Islet of Langerhans (tissue), 1 donor: ENCODE measurements at regions not wholly inside any gene's neighbourhood (a gene's known extent, or its start where the extent isn't known, plus 50 kb on each side); places are given as distances from the start of the nearest gene placed in this dataset.

ENCODE experiments used
- FAIRE-seq: peaks from one replicate; lab custom pipeline; 2011; peaks lifted over from hg19 to GRCh38; lab: Jason Lieb, UNC

DNA sequence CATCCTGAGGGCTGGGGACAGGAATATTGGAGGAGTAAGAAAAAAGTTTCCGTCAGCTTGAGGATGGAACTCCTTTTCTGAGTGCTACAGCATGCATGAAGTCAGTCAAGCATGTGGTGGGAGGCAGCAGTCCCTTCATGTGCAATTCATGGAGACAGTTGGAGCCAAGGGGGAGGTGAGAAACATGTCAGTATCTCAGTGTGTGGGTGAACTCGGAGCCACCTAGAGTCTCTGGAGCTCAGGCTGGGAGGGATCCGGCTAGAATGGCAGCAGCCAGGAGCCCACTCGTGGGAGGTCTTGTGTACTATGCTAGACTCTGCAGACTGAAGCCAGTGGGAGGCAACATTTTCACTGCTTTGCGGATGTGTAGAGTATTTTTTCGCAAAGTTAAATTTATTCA, 60.3 kb downstream of the AVPR1A start:
- no peak for FAIRE-seq

DNA sequence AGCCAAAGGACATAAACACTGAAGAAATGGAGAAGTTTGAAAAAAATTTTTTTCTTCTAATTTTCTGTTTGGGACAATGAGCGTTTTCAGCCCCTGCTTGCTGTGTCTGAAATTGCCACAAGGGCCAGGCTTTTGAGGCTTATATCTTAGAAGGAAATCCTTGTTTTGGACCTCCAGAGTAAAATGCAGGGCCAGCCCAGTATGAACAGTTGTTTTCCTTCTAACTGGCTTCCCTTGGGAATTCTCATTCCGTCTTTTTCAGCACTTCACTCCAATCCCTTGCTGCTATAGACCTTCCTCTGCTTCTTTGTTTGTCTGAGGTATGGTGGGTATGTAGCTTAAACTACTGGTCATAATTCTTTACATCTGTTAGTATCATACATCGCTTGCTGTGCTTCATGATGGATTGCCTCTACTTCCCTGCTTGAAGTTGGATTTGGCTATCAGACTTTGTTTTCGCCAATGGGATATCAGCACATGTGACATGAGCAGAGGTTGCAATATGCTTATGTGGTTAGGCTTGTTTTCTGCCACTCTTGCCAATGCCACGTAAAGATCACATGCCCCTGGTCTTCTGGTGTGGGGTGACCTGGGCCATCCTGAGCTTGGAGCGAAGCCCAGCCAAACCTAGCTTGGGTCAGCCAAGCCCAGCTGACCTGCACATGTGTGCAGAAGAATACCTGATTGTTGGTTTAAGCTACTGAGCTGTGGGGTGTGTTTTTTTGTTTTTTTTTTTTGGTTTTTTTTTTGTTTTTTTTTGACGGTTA, 64.7 kb downstream of the AVPR1A start:
- FAIRE-seq = no peak

DNA sequence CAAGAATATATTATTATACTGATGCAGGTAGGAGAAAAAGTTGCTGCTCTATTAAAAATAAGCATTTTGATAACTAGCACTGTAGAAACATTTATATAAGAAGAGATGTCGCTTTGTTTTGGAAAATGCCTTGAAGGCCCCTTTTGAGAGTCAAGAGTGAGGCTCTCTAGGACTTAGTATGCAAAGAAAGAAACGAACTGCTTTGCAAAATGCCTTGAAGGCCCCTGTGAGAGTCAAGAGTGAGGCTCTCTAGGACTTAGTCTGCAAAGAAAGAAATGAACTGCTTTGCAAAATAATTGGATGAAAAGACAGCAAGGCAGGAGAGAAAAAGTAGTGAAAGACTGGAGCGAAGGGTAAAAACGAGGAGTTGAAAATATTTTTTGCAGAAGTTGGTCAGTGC, 65.9 kb downstream of the AVPR1A start:
- FAIRE-seq = no peak

DNA sequence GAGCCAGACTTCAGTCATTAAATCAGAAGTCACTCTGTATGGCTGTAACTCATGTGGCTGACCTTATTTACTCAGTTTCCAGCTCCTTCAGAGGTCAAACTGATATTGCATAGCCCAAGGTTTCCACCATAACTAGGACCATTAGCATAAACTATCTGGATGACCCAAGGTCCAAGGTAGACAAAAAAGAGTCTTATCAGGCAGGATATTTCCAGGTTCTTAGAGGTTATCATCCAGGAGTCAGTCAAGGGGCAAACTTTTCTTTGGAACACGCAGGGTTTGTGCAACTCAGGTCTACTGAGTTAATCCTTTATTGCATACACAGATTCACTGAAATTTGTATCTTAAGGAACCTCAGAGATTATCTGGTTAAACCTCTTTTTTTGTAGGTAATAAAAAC, 66.5 kb downstream of the AVPR1A start:
- no peak for FAIRE-seq

DNA sequence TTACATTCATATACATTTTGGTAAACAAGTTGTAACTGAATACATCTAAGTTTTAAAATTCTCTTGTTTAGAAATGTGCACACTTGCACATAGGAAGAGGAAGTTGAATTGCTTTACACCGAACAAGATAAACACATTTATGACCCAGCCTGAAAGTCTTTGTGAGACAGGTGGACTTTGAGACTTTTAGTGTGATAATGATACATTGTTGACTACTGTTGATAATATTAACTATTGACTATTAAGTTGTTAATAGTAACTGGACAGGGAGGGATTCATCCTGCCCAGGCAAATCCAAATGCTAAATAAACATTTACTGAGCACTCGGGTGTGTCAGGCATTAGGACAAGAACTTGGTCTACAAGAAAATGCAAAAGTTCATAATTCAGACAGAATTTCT, 68.0 kb downstream of the AVPR1A start:
- FAIRE-seq = no peak

DNA sequence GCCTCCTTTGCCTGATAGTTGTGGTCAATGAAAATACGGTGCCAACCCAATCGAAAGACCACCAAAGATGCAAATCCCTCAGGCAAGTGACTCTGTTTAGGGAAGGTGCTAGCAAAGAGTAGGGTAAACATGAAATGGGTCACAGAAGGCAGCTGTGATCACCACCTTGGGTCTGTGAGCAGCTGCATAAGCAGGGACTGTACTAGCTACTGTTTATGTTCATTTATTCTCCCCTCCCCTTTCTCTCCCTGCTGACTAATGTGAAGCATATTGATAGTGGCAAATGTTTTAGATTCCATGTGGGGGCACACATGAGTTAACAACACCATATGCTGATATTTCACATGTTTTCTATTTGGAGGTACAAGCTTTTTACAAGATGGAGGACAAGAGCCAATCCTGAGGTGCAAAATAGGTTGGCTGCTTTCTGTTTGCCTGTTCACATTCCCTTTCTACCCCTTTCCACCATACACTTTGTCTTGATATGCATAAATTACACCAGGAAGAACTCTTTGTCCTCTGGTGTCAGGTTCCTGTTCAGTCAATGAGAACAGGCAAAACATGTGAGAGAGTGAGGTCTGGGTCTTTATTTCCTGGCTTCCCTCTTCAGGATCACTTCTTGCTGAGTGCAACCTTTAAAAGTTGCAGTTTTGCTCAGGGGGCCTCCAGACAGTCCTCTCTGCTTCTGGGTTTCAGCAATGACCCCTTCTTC, 71.1 kb downstream of the AVPR1A start:
- FAIRE-seq = no peak

DNA sequence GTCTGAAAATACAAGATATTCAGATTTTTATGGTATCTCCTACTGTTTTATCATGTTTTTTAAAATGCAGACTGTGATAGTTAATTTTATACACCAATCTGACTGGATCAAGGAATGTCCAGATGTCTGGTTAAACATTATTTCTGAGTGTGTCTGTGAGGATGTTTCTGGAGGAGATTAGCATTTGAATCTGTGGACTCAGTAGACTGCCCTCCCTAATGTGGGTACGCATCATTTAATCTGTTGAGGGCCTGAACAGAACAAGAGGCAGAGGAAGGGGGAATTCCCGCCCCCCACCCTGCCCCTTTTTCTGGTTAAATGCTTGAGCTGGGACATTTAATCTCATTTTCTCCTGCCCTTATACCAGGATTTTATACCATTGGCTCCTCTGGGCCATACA, 72.1 kb downstream of the AVPR1A start:
- no peak for FAIRE-seq

DNA sequence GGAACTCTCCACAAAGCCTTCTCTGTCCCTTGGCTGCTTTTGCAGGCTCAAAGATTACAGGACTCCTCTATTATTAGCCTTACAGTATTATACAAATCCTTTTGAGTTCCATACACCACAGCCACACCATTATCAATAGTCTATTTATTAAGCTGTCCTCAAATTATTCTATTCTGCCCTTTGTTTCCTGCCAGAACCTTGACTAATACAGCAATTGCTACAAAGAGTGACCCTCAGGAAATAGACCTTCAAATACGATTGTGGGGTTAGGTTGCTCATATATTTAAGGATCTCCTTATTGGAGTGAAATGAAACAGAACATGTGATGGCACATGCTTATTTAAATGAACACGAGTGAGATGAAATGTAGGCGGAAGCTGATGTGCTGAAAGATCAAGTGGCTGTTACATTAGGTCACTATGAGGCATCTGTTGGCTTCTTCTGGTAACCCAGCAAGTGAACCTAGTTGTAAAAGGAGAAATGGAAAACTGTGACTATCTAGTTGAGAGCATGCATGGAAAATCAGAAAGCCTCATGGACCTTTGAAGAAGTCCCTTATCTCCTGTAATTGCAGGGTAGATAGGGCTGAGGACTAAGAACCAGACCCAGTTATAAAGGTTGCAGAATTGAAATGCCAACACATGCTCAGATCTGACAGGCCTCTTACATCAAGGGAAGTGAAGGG, 75.5 kb downstream of the AVPR1A start:
- no peak for FAIRE-seq

DNA sequence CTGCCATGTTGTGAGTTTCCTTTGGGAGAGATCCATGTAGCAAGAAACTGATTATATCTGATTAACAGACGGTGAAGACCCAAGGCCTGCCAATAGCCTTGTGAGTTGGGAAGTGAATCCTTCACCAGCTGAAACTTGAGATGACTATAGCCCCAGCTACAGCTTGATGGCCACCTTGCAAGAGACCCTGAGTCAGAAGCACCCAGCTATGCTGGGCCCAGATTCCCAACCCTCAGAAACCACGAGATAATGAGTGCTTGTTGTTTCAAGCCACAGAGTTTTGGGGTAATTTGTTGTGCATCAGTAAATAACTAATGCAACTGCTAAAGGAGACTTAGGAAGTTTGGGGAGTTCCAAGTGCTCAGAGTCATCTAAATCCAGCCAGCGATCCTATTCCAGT, 80.3 kb downstream of the AVPR1A start:
- FAIRE-seq = no peak

DNA sequence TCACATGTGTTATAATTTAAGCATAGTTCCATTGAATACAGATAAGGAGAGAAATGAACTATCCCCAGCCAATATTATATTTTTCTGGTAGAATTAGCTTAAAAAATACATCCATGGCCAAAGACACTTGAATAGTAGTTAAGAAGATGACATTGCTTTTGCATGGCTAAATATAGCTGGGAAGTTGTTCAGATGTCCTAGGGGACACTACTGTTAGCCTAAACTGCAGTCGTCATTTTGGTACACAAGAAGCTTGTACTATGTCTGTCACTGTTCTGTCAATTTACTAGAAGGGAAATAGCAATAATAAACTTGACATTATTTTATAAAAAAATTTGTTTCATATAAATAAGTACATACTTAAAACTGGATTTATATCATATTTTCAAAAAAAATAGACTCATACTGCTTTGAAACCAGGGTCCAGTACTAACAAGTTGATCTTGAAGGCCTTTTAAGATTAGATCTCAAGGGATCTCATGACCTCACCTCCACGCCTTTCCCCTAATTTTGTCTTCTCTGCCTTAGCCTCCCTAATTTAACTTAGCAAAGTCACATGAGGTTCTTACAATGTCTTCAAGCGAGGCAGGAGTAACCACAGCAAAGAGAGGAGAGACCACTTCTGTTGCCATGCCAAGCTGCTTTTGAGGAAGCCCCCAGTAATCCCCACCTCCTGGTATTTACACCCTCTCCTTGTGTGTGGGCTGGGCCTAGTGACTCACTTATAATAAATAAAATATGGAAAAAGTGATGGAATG, 81.0 kb downstream of the AVPR1A start:
- FAIRE-seq = no peak

DNA sequence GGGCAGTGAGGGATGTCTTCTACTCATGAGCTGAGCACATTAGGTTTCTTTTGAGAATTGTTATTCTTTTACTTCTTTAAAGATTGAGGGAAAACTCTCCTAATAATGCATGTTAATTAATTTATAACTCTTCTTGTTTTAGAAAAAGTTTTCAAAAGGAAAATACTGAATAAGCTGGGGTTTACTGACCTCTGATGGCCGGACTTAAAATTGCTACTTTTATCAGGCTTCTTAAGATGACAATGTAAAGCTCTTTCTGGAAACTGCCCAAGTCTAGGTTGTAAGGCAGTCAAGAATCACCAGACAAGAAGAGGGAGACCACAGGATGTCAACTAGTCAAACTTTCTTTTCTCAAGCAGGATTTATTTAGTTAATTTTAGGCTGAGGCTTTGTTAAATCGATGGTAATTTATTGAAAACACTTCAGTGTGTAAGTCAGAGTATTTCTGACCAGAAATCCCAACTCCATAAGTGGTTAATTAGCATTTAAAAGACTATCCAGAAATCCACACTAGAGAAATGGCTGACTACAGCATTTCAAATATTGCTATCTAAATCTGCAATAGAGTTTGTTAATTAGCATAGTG, 82.1 kb downstream of the AVPR1A start:
- FAIRE-seq = peak; percentile 99

DNA sequence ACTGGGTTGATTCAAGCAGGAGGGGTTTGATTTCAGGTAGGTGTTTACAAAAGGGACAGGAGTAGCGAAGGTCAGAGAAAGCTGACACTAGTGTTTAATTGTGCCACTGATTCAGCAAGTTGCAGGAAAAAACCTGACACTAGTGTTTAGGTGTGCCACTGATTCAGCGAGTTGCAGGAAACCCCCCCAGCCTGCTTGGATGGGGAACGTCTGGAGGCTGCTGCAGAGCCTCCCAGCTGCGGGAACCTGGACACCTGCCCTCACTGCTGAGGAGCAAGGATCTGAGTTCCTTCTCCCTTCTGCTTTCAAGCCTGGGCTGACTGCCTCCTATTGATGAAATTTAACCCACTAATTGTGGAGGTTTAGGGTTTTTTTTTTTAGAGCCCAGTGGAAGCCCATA, 84.2 kb downstream of the AVPR1A start:
- FAIRE-seq = no peak

DNA sequence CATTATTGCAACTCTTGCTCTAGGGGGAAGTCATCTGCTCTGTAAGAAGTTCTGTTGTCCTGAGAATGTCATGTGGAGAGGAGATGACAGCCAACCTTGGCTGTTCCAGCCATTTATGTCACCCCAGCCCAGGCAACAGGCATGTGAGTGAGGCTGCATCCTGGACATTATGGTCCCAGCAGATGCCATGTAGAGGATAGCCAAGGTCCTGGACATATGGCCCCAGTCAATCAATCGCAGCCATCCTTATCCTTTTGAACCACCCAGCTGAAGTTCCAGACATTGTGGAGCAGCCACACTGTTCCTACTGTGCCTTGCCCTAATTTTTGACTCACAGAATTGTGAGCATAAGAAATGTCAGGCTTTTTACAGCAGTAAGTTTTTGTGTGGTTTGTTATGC, 84.9 kb downstream of the AVPR1A start:
- no peak for FAIRE-seq

DNA sequence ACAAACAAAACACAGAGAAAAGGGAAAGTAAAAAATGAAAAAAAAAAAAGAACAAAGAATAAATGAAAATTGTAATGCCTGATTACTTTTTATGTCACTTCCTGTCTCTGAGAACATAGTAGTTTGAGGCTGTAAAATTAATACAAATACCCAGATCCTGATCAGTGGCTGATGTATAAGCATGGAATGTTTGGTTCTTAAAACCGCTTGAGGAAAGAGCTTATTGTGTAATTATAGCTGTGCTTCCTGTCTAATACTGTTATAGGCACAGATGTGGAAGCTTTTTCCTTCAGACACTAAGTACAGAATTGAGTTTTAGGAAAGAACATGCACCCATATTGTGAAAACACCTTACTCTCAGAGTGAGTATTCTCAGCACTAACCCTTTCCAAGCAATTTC, 86.9 kb downstream of the AVPR1A start:
- FAIRE-seq = no peak

DNA sequence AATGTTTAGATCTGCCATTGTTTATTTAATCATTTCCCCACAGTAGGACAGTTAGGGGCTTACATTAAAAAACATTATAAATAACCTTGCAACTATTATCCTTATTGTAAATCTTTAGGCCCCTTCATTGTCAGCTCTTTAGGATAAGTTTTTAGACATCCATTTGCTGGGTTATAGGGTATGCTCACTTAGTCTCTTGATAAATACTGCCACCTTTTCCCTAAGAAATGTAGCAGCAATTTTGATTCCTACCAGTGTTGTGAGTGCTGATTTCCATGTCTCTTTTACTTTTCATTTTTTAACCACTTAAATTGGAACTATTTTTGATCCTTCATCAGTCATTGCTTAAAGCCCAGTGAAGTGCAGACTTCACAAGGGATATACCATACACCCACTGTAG, 94.4 kb downstream of the AVPR1A start:
- FAIRE-seq = no peak

DNA sequence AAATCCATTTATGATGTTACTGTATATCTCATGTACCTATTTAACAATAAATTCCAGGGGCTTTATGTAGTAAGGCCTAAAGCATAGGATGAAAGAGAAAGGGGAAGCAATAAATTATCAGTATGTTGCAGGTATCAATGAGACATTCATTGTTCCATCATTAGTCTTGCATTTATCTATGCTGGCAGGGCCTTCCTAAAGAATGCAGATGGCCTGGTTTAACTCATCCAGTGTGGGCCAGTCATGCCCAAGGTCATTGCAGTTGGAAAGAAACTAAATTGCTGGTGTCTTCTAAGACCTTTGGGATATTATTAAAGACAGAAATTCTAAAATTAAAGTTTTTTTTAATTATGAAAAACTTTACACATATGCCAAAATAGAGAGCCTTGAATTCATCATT, 98.3 kb downstream of the AVPR1A start:
- no peak for FAIRE-seq

DNA sequence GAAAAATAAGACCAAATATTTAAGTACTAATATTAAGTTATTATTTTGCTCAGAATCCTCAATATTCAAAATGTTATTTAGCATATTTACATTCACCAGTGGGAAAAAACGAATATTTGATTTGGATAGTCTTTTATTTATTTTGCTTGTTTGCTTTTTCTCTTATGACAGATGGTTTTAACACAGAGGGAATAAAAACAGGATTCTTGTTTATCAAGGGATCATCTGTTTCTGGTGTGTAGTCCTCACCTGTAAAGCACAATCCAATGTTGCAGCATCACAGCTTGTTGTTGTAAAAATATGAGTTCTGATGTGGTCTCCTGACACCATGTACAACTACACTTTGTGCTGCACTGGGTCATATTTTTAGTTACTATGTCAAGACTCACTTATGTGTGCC, 103.9 kb downstream of the AVPR1A start:
- FAIRE-seq = peak; percentile 86

DNA sequence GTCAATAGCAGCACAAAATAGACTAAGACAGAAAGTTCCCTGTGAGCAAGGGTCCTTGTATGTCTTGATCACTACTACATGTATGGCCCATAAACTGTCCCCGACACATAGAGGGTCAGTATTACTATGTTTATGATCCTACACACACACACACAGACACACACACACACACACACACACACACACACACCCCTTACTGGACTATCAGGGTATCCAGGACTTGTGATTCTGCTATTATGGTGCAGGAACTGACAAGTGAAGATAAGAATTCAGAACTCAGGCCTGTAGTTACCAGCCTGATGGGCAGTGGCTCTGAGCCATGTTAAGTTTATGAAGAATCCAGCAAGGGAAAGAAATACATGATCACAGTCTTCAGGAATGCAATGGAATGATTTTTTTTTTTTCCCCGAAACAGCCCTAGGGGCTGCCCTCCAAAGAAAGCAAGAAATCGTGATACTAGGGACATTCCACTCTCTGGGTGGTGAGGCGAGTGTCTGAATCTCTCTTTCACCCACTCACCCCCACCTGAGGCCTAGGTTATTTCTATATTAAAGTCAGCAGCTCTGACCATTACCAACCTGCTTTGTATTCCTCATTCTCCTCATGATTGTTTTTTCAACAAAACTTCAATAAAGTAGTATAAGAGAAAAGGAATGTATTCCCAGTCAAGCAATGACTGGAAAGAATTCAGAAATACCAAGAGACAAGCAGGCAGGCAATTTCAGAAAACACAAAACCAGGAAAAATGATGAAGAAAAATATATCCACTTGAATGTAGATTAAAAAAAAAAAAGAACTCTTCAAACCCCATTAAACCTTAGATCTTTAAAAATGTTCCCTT, 105.8 kb downstream of the AVPR1A start:
- FAIRE-seq = no peak

DNA sequence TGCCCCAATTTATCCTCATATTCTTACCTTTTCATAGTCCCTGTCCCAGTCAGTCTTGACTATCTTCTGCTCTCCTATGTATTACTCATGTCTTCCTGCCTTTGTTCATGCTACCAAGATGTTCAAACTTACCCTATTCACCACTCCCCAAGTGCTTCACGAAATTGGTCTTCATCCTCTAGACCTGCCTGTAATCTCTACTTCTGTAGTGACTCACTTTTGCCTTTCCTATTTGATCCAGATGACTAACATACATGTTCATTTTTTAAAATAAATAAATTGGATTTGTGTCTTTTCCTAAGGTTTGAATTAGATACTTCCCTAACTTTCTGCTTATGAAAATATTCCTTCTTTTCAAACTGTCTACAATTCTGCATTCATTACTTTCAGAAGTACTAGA, 107.7 kb upstream of the PPM1H start:
- no peak for FAIRE-seq

DNA sequence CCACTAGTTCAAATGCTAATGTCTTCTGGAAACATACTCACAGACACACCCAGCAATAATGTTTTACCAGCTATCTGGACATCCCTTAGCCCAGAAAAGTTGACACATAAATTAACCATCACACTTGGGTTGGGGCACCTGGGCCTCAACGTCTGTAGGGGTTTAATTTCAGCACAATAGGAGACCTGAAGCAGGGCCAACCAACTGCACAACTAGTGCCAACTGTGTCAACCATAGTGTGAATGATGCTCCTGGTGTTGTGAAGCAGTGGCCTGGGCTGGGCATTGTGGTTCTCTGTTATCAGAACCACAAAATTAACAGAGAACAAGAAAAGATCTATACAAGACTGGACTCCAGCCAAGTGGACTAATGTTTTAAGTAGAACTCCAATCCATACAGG, 106.7 kb upstream of the PPM1H start:
- no peak for FAIRE-seq

DNA sequence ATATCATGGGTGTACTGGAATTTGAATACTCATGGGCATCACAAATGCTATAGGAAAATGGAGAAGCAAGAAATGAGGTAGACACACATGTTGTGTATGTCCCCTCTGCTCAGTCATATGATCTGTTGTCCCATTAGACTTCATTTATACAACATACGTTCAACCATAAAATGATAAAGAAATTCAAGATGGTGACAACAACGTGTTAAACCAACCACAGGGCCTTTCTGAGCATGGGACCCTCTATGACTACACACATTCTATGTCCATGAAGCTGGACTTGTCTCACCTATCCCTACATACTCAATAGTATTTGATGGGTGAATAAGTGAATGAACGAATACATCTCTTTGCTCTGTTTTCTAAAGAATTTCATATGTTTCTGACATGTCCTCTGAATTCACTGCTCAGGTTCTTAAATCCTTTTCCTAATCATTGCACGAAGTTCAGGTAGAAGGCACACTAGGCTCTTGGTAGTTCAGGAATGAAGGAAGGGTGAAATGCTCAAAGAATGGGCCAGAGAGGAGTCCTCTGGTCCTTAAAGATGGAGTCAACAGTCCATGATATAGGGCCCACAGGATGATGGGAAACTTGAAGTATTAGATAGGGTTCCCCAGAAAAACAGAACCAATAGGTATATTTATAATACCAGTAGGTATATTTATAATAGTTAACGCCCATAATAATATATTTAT, 105.7 kb upstream of the PPM1H start:
- no peak for FAIRE-seq
